Aorta (tissue), 5 donors: ENCODE measurements at regions not wholly inside any gene's neighbourhood (a gene's known extent, or its start where the extent isn't known, plus 50 kb on each side); places are given as distances from the start of the nearest gene placed in this dataset.

Experiments
- ATAC-seq: fragments of 200-7000 bp; cut with Tn5 transposase; one replicate; pipeline ENCODE4 v1.9.1; 2022; ENCODE audit warnings: moderate library complexity; ENCODE audit not compliant: low FRiP score
- DNase-seq, 2 donors: peaks; one replicate each; pipeline ENCODE4 v3.0.0-alpha.2; 2020
- H3K27ac ChIP-seq, 2 donors: one replicate each; pipeline ENCODE4 v1.5.1; 2013; ENCODE audit warnings: low read length in 2 of 2, mild to moderate bottlenecking in 2 of 2, moderate library complexity in 2 of 2, control low read depth in 1 of 2, inconsistent platforms in 1 of 2, low read depth in 1 of 2
- H3K27me3 ChIP-seq, 2 donors: one replicate each; pipeline ENCODE4 v1.6.1; 2013; ENCODE audit warnings: control low read depth in 1 of 2, low read length in 1 of 2, mild to moderate bottlenecking in 1 of 2, moderate library complexity in 1 of 2; ENCODE audit not compliant: insufficient read depth in 2 of 2, control insufficient read depth in 1 of 2
- H3K36me3 ChIP-seq, 2 donors: one replicate each; pipeline ENCODE4 v1.6.1; 2013; ENCODE audit warnings: control low read depth in 1 of 2, low read length in 1 of 2, mild to moderate bottlenecking in 1 of 2; ENCODE audit not compliant: insufficient read depth in 2 of 2, control insufficient read depth in 1 of 2
- H3K4me1 ChIP-seq, 2 donors: one replicate each; pipeline ENCODE4 v1.6.1; 2013; ENCODE audit warnings: low read length in 2 of 2, control low read depth in 1 of 2, mild to moderate bottlenecking in 1 of 2, moderate library complexity in 1 of 2; ENCODE audit not compliant: insufficient read depth in 2 of 2, control insufficient read depth in 1 of 2
- H3K4me3 ChIP-seq, 2 donors: one replicate each; pipeline ENCODE4 v1.5.1; 2013; ENCODE audit warnings: low read length in 2 of 2, control low read depth in 1 of 2, mild to moderate bottlenecking in 1 of 2
- H3K9me3 ChIP-seq: one replicate; pipeline ENCODE4 v1.6.1; 2013; ENCODE audit warnings: mild to moderate bottlenecking, low read length; ENCODE audit not compliant: control insufficient read depth
- WGBS, 2 donors: extraction: QIAGEN DNeasy Blood & Tissue Kit; methylation state at CpG; one replicate each; pipeline ENCODE4 v1.1.7; 2013; 5-methylcytosine and 5-hydroxymethylcytosine counted together
- intact Hi-C, 2 donors: fragments of 100-400 bp; cut with DNase I; formaldehyde crosslinking; loops; one replicate each; pipeline versions ENCODE4 v1.14.2 to v1.15.0; 2022
- donor health status: healthy with polysubstance abuse.
- donor health status: Bipolar disorder and iron deficiency.
- donor health status: DM: no; HTN: no; CAD: no.
- donor health status: DM: no; HTN: no; CAD: no.
- donor health status: DM: yes; HTN: yes; CAD: no.

GRCh38 chr6:19660123-19660910 is 176.9 kb upstream of the ID4 start:
- H3K4me3 ChIP-seq: no peak overlapping the region
- H3K27ac ChIP-seq: no peak overlapping the region
- no peaks in the 10 kb centered on the region for H3K27me3 ChIP-seq
- intact Hi-C loops: loop anchor here (10.0 kb wide), 2 partner anchors 124 to 626 kb away; no protein-coding TSS in a partner anchor
- ATAC-seq (no peak), DNase-seq (no peak)
- no peaks in the 10 kb centered on the region for H3K36me3 ChIP-seq
- no peaks in the 10 kb centered on the region for H3K9me3 ChIP-seq
- 47 to 63% methylated on average over 2 of the region's 2 CpGs for WGBS, 2 donors
- peaks cover 0 to 1% of the 10 kb centered on the region in 2 donors for H3K4me1 ChIP-seq

DNA sequence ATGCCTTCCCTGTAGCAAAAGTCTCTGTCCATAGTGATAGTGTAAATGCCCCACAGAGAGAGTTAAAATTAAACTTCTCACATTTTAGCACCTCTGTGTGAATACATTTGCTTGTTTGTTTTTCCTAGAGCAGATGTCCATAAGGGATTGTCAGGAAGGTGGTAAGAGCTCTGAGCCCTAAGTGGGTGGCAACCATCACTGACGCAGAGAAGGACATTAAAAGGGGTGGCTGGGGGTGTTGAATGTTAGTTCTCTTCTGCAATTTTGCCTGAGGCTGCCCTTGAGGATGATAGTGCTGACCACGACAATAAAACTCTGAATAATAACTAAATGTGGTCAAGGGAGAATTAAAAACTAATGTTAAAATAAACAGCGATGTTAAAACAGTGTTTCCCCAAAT is 174.3 kb upstream of the ID4 start:
- Histone ChIP-seq H3K36me3 (no peaks in the 10 kb centered on the region), H3K9me3 (no peaks in the 10 kb centered on the region), H3K27me3 (no peaks in the 10 kb centered on the region), H3K4me1 (peaks cover 0 to 5% of the 10 kb centered on the region in 2 donors), H3K27ac (no peak overlapping the region), H3K4me3 (no peak overlapping the region)
- intact Hi-C loops: loop anchor here (10.0 kb wide), 2 partner anchors 122 to 628 kb away; no protein-coding TSS in a partner anchor
- 95 to 96% methylated on average over 3 of the region's 3 CpGs for WGBS, 2 donors
- DNase-seq (no peak), ATAC-seq (no peak)

GRCh38 chr6:19663479-19663878 is 173.7 kb upstream of the ID4 start:
- Histone ChIP-seq H3K27me3 (no peaks in the 10 kb centered on the region), H3K9me3 (peaks cover 1% of the 10 kb centered on the region), H3K4me1 (peaks cover 0 to 6% of the 10 kb centered on the region in 2 donors), H3K27ac (no peak overlapping the region), H3K36me3 (no peaks in the 10 kb centered on the region), H3K4me3 (no peak overlapping the region)
- 88 to 90% methylated on average over 6 of the region's 6 CpGs for WGBS, 2 donors
- intact Hi-C loops: loop anchor here (10.0 kb wide), 2 partner anchors 121 to 629 kb away; no protein-coding TSS in a partner anchor
- DNase-seq (no peak), ATAC-seq (no peak)

- WGBS, 2 donors: 95 to 96% methylated on average over 7 of the region's 7 CpGs
- H3K27me3 ChIP-seq: no peaks in the 10 kb centered on the region
- DNase-seq (no peak), ATAC-seq (no peak)
- peaks cover 1% of the 10 kb centered on the region for H3K9me3 ChIP-seq
- peaks cover 0 to 6% of the 10 kb centered on the region in 2 donors for H3K4me1 ChIP-seq
- no peak overlapping the region for H3K4me3 ChIP-seq
- H3K36me3 ChIP-seq: no peaks in the 10 kb centered on the region
- H3K27ac ChIP-seq: no peak overlapping the region
- intact Hi-C loops: loop anchor here (10.0 kb wide), 2 partner anchors 121 to 629 kb away; no protein-coding TSS in a partner anchor
Measured at GRCh38 chr6:19664050-19664449, 173.1 kb upstream of the ID4 start.

DNA sequence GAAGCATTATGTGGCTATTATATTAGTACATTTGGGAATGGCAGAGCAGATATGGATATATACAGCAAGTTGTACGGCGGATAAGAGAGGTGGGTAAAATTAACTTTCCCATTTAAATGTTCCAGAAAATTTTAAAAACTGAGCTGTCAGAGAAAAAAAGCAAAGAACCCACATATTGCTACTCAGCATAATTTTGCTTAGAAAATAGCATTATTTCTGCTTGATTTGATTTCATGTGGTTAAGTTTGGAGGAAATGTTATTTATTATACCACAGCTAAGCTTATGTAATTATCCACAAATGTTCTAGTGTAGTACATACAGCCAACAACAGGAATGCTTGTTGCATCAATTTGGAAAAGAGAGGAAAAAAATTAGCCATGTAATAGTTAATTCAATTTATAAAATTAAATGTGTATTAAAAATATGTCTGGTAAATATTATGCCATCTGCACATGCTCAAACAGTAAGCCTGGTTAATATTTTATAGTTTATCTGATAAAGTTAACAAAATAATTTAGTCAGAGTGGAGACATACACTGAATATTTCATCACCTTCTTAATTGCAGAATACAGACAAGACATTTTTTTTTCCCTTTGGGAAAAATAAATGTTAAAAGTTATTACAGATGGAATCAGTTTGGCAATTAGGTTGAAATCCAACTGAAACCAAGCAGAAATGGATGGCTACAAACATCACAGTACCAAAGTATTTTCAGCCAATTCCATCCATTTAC is 172.1 kb upstream of the ID4 start:
- WGBS, 2 donors: 95 to 97% methylated on average over 2 of the region's 2 CpGs
- intact Hi-C loops: loop anchor here (5.0 to 10.0 kb wide), 5 partner anchors 47 to 630 kb away; partner anchors contain the start of gene ID4 (in 1 of the 2)

GRCh38 chr6:19665613-19665909 is 171.6 kb upstream of the ID4 start:
- H3K27me3 ChIP-seq: no peaks in the 10 kb centered on the region
- no peak overlapping the region for H3K4me3 ChIP-seq
- H3K9me3 ChIP-seq: peaks cover 1% of the 10 kb centered on the region
- H3K36me3 ChIP-seq: no peaks in the 10 kb centered on the region
- DNase-seq: no peak
- no peak for ATAC-seq
- WGBS, 2 donors: 3 to 14% methylated on average over 1 of the region's 1 CpG
- intact Hi-C loops: loop anchor here (5.0 to 10.0 kb wide), 5 partner anchors 47 to 631 kb away; partner anchors contain the start of gene ID4 (in 1 of the 2)
- H3K27ac ChIP-seq: no peak overlapping the region
- peaks cover 8 to 10% of the 10 kb centered on the region in 2 donors for H3K4me1 ChIP-seq

More for the DNA sequence above, 172.1 kb upstream of the ID4 start:
- Histone ChIP-seq H3K27me3 (no peaks in the 10 kb centered on the region), H3K9me3 (peaks cover 1% of the 10 kb centered on the region), H3K27ac (no peak overlapping the region), H3K36me3 (no peaks in the 10 kb centered on the region), H3K4me3 (no peak overlapping the region), H3K4me1 (peaks cover 7 to 8% of the 10 kb centered on the region in 2 donors)
- DNase-seq (no peak), ATAC-seq (no peak)

- H3K27me3 ChIP-seq: no peaks in the 10 kb centered on the region
- intact Hi-C loops: loop anchor here (5.0 to 10.0 kb wide), 5 partner anchors 44 to 634 kb away; partner anchors contain the start of gene ID4 (in 1 of the 2)
- peaks cover 10 to 11% of the 10 kb centered on the region in 2 donors for H3K4me1 ChIP-seq
- no peak overlapping the region for H3K4me3 ChIP-seq
- H3K9me3 ChIP-seq: peaks cover 1% of the 10 kb centered on the region
- H3K27ac ChIP-seq: peak overlapping the region in 1 of 2 donors; percentile 81
- ATAC-seq (no peak), DNase-seq (no peak)
- no peaks in the 10 kb centered on the region for H3K36me3 ChIP-seq
Measured at GRCh38 chr6:19668710-19669109, 168.5 kb upstream of the ID4 start.

- Histone ChIP-seq H3K27ac (peak overlapping the region in 1 of 2 donors; percentile 89), H3K27me3 (no peaks in the 10 kb centered on the region), H3K36me3 (no peaks in the 10 kb centered on the region), H3K9me3 (peaks cover 1% of the 10 kb centered on the region), H3K4me3 (no peak overlapping the region), H3K4me1 (peaks cover 10 to 11% of the 10 kb centered on the region in 2 donors)
- intact Hi-C loops: loop anchor here (5.0 to 10.0 kb wide), 5 partner anchors 43 to 634 kb away; partner anchors contain the start of gene ID4 (in 1 of the 2)
- no peak for ATAC-seq
- no peak for DNase-seq
Measured at GRCh38 chr6:19669206-19669605, 168.0 kb upstream of the ID4 start.
